GM12878 (cell line): ENCODE measurements at regions not wholly inside any gene's neighbourhood (a gene's known extent, or its start where the extent isn't known, plus 50 kb on each side); places are given as distances from the start of the nearest gene placed in this dataset.

Source experiments
- ATAC-seq: fragments of 200-7000 bp; cut with Tn5 transposase; 3 replicates; pipeline ENCODE4 v1.9.1; 2020; ENCODE audit warnings: mild to moderate bottlenecking, moderate library complexity
- BruUV-seq: library from RNA; stranded (reverse); fragments of 400-500 nt; replicated peaks from 2 replicates; lab custom pipeline; 2021; lab: Mats Ljungman, UMichigan
- CTCF ChIA-PET: fragments of 300-600 bp; sonication (Branson Sonifier 250); formaldehyde crosslinking; extraction: SDS; loops from one replicate; lab custom pipeline; 2021; ENCODE audit warnings: inconsistent platforms; lab: Yijun Ruan, JAX
- POLR2A ChIA-PET: fragments of 350-600 bp; formaldehyde crosslinking; extraction: SDS; loops from one replicate; lab custom pipeline; 2021; ENCODE audit warnings: inconsistent platforms; lab: Charles Lee
- RAD21 ChIA-PET: fragments of 300-600 bp; sonication (Branson Sonifier 250); formaldehyde crosslinking; loops from one replicate; lab custom pipeline; 2023; ENCODE audit warnings: antibody characterized with exemption; ENCODE audit not compliant: unreplicated experiment; lab: Charles Lee
- SMC1A ChIA-PET: fragments of 300-600 bp; sonication (Branson Sonifier 250); formaldehyde crosslinking; loops from one replicate; lab custom pipeline; 2023; ENCODE audit not compliant: unreplicated experiment, uncharacterized antibody; lab: Charles Lee
- DNase-seq: peaks from one replicate; pipeline ENCODE4 v3.0.0-alpha.2; 2011; ENCODE audit warnings: low read depth, low spot score
- FAIRE-seq: peaks from 3 replicates; lab custom pipeline; 2011; peaks lifted over from hg19 to GRCh38; lab: Jason Lieb, UNC
- H2AFZ ChIP-seq: 2 replicates; pipeline ENCODE4 v1.6.0; 2011; ENCODE audit warnings: low read depth, low read length, control low read depth; ENCODE audit not compliant: control insufficient read depth
- H3K27ac ChIP-seq: 2 replicates; pipeline ENCODE4 v1.5.1; 2011; ENCODE audit warnings: control low read depth; ENCODE audit not compliant: control insufficient read depth, insufficient read depth
- H3K27me3 ChIP-seq, 2 experiments: replicated peaks in 1 of 2; 2 replicates each; pipeline versions ENCODE4 v1.6.0 to v1.6.1; 2011; ENCODE audit warnings: low read length in 1 of 2; ENCODE audit not compliant: control insufficient read depth in 2 of 2, insufficient read depth in 2 of 2
- H3K36me3 ChIP-seq, 2 experiments: 2 replicates each; pipeline ENCODE4 v1.5.1; 2011; ENCODE audit warnings: low read length in 1 of 2; ENCODE audit not compliant: control insufficient read depth in 2 of 2, insufficient read depth in 2 of 2
- H3K4me1 ChIP-seq: 2 replicates; pipeline ENCODE4 v1.6.1; 2011; ENCODE audit warnings: mild to moderate bottlenecking, low read length, moderate library complexity, mixed read lengths; ENCODE audit not compliant: control insufficient read depth, insufficient read depth
- H3K4me2 ChIP-seq: 2 replicates; pipeline ENCODE4 v1.6.0; 2011; ENCODE audit warnings: control low read depth; ENCODE audit not compliant: control insufficient read depth, insufficient read depth
- H3K4me3 ChIP-seq: fragments of 200-600 bp; sonication (generic); 2 replicates; pipeline ENCODE4 v1.5.1; 2016
- H3K79me2 ChIP-seq: 2 replicates; pipeline ENCODE4 v1.6.0; 2011; ENCODE audit warnings: low read length; ENCODE audit not compliant: control insufficient read depth, insufficient read depth
- H3K9ac ChIP-seq: 2 replicates; pipeline ENCODE4 v1.8.0; 2011; ENCODE audit warnings: low read length, control low read depth, mixed read lengths; ENCODE audit not compliant: control insufficient read depth, insufficient read depth
- H3K9me3 ChIP-seq: replicated peaks from 3 replicates; pipeline ENCODE4 v1.5.1; 2011; ENCODE audit warnings: mild to moderate bottlenecking, low read length; ENCODE audit not compliant: control insufficient read depth, insufficient read depth
- H4K20me1 ChIP-seq: 2 replicates; pipeline ENCODE4 v1.6.0; 2011; ENCODE audit not compliant: control insufficient read depth, insufficient read depth
- ETV6 ChIP-seq, 2 experiments: fragments of 450-650 bp in 1 of 2; IDR thresholded peaks in 1 of 2; conservative IDR thresholded peaks in 1 of 2; 2 replicates each; pipeline ENCODE4 v1.6.1; 2014; ENCODE audit warnings: antibody characterized with exemption in 1 of 2, borderline replicate concordance in 1 of 2, low read depth in 1 of 2, mild to moderate bottlenecking in 1 of 2, moderate library complexity in 1 of 2
- HDAC6 ChIP-seq: fragments of 200-600 bp; sonication (generic); IDR thresholded peaks from one replicate; pipeline ENCODE4 v1.8.0; 2017; ENCODE audit warnings: antibody characterized with exemption; ENCODE audit not compliant: unreplicated experiment
- IRF4 ChIP-seq: IDR thresholded peaks from 2 replicates; pipeline ENCODE4 v1.6.1; 2011; ENCODE audit warnings: low read depth, low read length
- JUND ChIP-seq: IDR thresholded peaks from 2 replicates; pipeline ENCODE4 v1.6.1; 2012; ENCODE audit warnings: low read depth, mild to moderate bottlenecking, low read length, improper control_type of control experiment, moderate library complexity
- KLF5 ChIP-seq: fragments of 450-650 bp; IDR thresholded peaks from 2 replicates; pipeline ENCODE4 v1.6.1; 2014; ENCODE audit warnings: mild to moderate bottlenecking; ENCODE audit not compliant: partially characterized antibody
- NFYB ChIP-seq: IDR thresholded peaks from 2 replicates; pipeline ENCODE4 v1.6.1; 2011; ENCODE audit warnings: low read depth, mild to moderate bottlenecking, low read length, improper control_type of control experiment, moderate library complexity; ENCODE audit not compliant: insufficient read depth
- PAX5 ChIP-seq: IDR thresholded peaks from 2 replicates; pipeline ENCODE4 v1.6.1; 2011; ENCODE audit warnings: low read depth, low read length, borderline replicate concordance
- POLR2AphosphoS2 ChIP-seq: IDR thresholded peaks from 2 replicates; pipeline ENCODE4 v1.6.1; 2011; ENCODE audit warnings: low read depth, mild to moderate bottlenecking, low read length, improper control_type of control experiment, moderate library complexity
- SP1 ChIP-seq: IDR thresholded peaks from one replicate; pipeline ENCODE4 v1.6.1; 2011; ENCODE audit warnings: low read depth, low read length
- STAT1 ChIP-seq: fragments of 450-650 bp; conservative IDR thresholded peaks from 2 replicates; pipeline ENCODE4 v1.6.1; 2014; ENCODE audit warnings: antibody characterized with exemption, mild to moderate bottlenecking
- TCF3 ChIP-seq: IDR thresholded peaks from 2 replicates; pipeline ENCODE4 v1.6.1; 2012; ENCODE audit warnings: low read depth, mild to moderate bottlenecking, low read length, borderline replicate concordance; ENCODE audit not compliant: insufficient read depth
- YY1 ChIP-seq: IDR thresholded peaks from 2 replicates; pipeline ENCODE4 v1.6.1; 2011; ENCODE audit warnings: low read depth, mild to moderate bottlenecking, low read length
- ZNF622 ChIP-seq: fragments of 450-650 bp; IDR thresholded peaks from 2 replicates; pipeline ENCODE4 v1.6.1; 2017; ENCODE audit warnings: mild to moderate bottlenecking, inconsistent platforms
- WGBS: methylation state at CpG from one replicate; pipeline ENCODE4 v1.1.6; 2016; ENCODE audit warnings: low lambda C conversion rate; ENCODE audit not compliant: insufficient replicate concordance, insufficient coverage; ENCODE audit errors: missing lambda C conversion rate; 5-methylcytosine and 5-hydroxymethylcytosine counted together
- in situ Hi-C: fragments of 300-500 bp; cut with MboI; formaldehyde crosslinking; loops from 9 replicates; pipeline ENCODE4 v1.14.3; 2018; ENCODE audit warnings: mixed read lengths
- intact Hi-C: fragments of 100-400 bp; cut with micrococcal nuclease; formaldehyde crosslinking; loops from one replicate; pipeline ENCODE4 v1.14.2; 2022; ENCODE audit not compliant: unreplicated experiment
- TF ChIP-seq, protein P1 (sequence below): IDR thresholded peaks from 2 replicates; pipeline ENCODE4 v1.6.1; 2011; ENCODE audit warnings: mild to moderate bottlenecking, low read depth, low read length, moderate library complexity; ENCODE audit not compliant: insufficient replicate concordance
- TF ChIP-seq, protein P2 (sequence below): fragments of 450-650 bp; IDR thresholded peaks from 2 replicates; pipeline ENCODE4 v1.6.1; 2016; ENCODE audit warnings: mild to moderate bottlenecking
- TF ChIP-seq, protein P3 (sequence below): IDR thresholded peaks from 2 replicates; pipeline ENCODE4 v1.6.1; 2012; ENCODE audit warnings: low read length, inconsistent platforms

DNA sequence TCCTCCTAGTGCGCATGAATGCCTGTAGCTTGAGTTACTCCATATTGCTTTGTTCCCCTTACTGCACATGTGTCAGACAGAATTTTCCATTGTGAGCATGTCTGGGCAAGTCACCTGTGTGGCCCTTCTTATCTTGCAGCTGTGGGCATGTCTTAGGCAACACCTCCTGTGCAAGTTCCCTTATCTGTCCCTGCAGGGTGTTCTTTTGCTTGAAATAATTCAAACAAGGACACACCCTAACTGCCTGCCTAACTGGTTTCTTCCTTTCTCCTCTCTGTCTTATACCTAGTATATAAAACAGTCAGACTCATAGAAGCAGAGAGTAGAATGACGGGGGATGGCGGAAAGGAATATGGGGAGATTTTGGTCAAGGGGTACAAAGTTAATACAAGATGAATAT is 421.1 kb upstream of the SORCS1 start:
- intact Hi-C loops (no loop called here), in situ Hi-C loops (no loop called here)
- ChIA-PET POLR2A (no interaction called here), RAD21 (no interaction called here), CTCF (no interaction called here), SMC1A (no interaction called here)
- TF ChIP-seq POLR2AphosphoS2 (no peak), HDAC6 (no peak)
- Histone ChIP-seq H4K20me1 (no peaks in the 10 kb centered on the region), H3K9me3 (peaks cover 3% of the 10 kb centered on the region; the same call in 2 of the 3 replicates), H3K4me3 (no peak overlapping the region), H3K9ac (no peak overlapping the region), H2AFZ (no peak overlapping the region), H3K79me2 (no peaks in the 10 kb centered on the region), H3K4me2 (no peak overlapping the region), H3K36me3 (no peaks in the 10 kb centered on the region), H3K27me3 (no peaks in the 10 kb centered on the region), H3K4me1 (no peaks in the 10 kb centered on the region), H3K27ac (no peak overlapping the region)
- FAIRE-seq (no peak), DNase-seq (no peak), ATAC-seq (no peak)
- WGBS, result 57% methylated on average over 3 of the region's 3 CpGs
- no TSS peak for BruUV-seq

DNA sequence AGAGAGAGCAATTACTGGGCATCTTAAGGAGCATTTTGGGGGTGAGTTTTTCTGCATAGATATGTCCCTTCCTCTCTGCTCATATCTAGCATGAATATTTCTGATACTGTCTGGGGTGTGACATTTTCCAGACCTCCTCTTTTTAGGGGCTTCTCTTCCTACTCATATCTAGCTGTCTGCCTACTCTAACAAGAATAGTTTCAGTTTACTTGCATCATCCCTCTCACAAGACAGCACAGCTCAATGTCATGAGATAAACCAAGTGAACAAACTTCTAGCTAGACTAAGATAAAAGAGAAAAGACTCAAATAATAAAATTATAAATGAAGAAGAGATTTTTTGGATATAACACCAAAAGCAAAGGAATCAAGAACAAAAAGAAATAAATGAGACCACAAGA is 419.5 kb upstream of the SORCS1 start:
- no TSS peak for BruUV-seq
- ChIA-PET RAD21 (no interaction called here), POLR2A (interaction anchor here (0.6 kb wide), 1 partner anchor 68 kb away, joined by 3 read pairs; no protein-coding TSS in a partner anchor), SMC1A (interaction anchor here (1.1 to 1.3 kb wide), 3 partner anchors 10 to 992 kb away, joined by 3 to 5 read pairs (median 3); no protein-coding TSS in a partner anchor), CTCF (interaction anchor here (0.9 kb wide), 2 partner anchors 10 to 51 kb away, joined by 3 read pairs; no protein-coding TSS in a partner anchor)
- Histone ChIP-seq H4K20me1 (no peaks in the 10 kb centered on the region), H3K79me2 (no peaks in the 10 kb centered on the region), H3K27me3 (no peaks in the 10 kb centered on the region), H2AFZ (no peak overlapping the region), H3K4me3 (no peak overlapping the region), H3K9ac (no peak overlapping the region), H3K9me3 (peaks cover 3% of the 10 kb centered on the region; the same call in 2 of the 3 replicates), H3K36me3 (no peaks in the 10 kb centered on the region), H3K27ac (no peak overlapping the region), H3K4me1 (no peaks in the 10 kb centered on the region), H3K4me2 (no peak overlapping the region)
- ATAC-seq (peak; percentile 51; the same call in 2 of the 3 replicates), DNase-seq (no peak), FAIRE-seq (no peak)
- intact Hi-C loops (no loop called here), in situ Hi-C loops (no loop called here)
- TF ChIP-seq JUND, result no peak
- TF ChIP-seq SP1, result no peak
- no peak for TF ChIP-seq YY1
- no peak for TF ChIP-seq NFYB
- TF ChIP-seq, protein P1, sequence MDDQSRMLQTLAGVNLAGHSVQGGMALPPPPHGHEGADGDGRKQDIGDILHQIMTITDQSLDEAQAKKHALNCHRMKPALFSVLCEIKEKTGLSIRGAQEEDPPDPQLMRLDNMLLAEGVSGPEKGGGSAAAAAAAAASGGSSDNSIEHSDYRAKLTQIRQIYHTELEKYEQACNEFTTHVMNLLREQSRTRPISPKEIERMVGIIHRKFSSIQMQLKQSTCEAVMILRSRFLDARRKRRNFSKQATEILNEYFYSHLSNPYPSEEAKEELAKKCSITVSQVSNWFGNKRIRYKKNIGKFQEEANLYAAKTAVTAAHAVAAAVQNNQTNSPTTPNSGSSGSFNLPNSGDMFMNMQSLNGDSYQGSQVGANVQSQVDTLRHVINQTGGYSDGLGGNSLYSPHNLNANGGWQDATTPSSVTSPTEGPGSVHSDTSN, result no peak
- TF ChIP-seq IRF4, result no peak
- no peak for TF ChIP-seq KLF5
- TF ChIP-seq TCF3, result no peak
- TF ChIP-seq PAX5, result no peak
- TF ChIP-seq, protein P2, sequence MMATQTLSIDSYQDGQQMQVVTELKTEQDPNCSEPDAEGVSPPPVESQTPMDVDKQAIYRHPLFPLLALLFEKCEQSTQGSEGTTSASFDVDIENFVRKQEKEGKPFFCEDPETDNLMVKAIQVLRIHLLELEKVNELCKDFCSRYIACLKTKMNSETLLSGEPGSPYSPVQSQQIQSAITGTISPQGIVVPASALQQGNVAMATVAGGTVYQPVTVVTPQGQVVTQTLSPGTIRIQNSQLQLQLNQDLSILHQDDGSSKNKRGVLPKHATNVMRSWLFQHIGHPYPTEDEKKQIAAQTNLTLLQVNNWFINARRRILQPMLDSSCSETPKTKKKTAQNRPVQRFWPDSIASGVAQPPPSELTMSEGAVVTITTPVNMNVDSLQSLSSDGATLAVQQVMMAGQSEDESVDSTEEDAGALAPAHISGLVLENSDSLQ, result no peak
- no peak for TF ChIP-seq STAT1
- TF ChIP-seq ZNF622, result no peak
- no peak for TF ChIP-seq ETV6 (conservative IDR thresholded peaks at IDR 0.05 in 1 of 2, IDR thresholded peaks at IDR 0.05 in 1 of 2; ENCODE audit: borderline replicate concordance in 1 of 2, low read depth in 1 of 2)
- TF ChIP-seq, protein P3, sequence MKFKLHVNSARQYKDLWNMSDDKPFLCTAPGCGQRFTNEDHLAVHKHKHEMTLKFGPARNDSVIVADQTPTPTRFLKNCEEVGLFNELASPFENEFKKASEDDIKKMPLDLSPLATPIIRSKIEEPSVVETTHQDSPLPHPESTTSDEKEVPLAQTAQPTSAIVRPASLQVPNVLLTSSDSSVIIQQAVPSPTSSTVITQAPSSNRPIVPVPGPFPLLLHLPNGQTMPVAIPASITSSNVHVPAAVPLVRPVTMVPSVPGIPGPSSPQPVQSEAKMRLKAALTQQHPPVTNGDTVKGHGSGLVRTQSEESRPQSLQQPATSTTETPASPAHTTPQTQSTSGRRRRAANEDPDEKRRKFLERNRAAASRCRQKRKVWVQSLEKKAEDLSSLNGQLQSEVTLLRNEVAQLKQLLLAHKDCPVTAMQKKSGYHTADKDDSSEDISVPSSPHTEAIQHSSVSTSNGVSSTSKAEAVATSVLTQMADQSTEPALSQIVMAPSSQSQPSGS, result no peak
